ENCODE measurements at regions not wholly inside any gene's neighbourhood (a gene's known extent, or its start where the extent isn't known, plus 50 kb on each side); places are given as distances from the start of the nearest gene placed in this dataset.

GRCh38 chr10:86580521-86580891, 58.9 kb upstream of the WAPL start:
- H3K4me1 ChIP-seq (ENCODE audit: control insufficient read depth in 1 of 2, insufficient read depth in 2 of 2, low read length in 2 of 2), result peaks cover 5 to 6% of the 10 kb centered on the region in 2 experiments; a peak in 3 of 4 replicates
- no TSS peak for BruUV-seq (replicated peaks)
- intact Hi-C loops (cut with micrococcal nuclease), result no loop called here
- ChIA-PET CTCF (interaction anchor here (1.2 kb wide), 1 partner anchor 180 kb away, joined by 4 read pairs; no protein-coding TSS in a partner anchor), RAD21 (ENCODE audit: low non-redundant PET in 1 of 2, low total read pairs in 2 of 2, uncharacterized antibody in 2 of 2, unreplicated experiment in 2 of 2) (no interaction called here), POLR2A (no interaction called here)
- H3K4me3 ChIP-seq (replicated peaks in 1 of 2; ENCODE audit: low read depth in 1 of 2, low read length in 2 of 2), result no peak overlapping the region
- no peak overlapping the region for H2AFZ ChIP-seq (ENCODE audit: low read depth, low read length, poor library complexity, severe bottlenecking)
- no peaks in the 10 kb centered on the region for H3K79me2 ChIP-seq (ENCODE audit: insufficient read depth, low read length)
- no peaks in the 10 kb centered on the region for H4K20me1 ChIP-seq (ENCODE audit: insufficient read depth)
- no peak overlapping the region for H3K9ac ChIP-seq (ENCODE audit: low read length)
- no peaks in the 10 kb centered on the region for H3K9me3 ChIP-seq (ENCODE audit: control insufficient read depth in 1 of 2, insufficient read depth in 1 of 2, low read depth in 1 of 2, low read length in 2 of 2)
- no peak for ATAC-seq
- H3K27ac ChIP-seq (ENCODE audit: low read depth, low read length), result no peak overlapping the region
- no peaks in the 10 kb centered on the region for H3K9me2 ChIP-seq (ENCODE audit: insufficient read depth)
- no peak overlapping the region for H3K4me2 ChIP-seq (ENCODE audit: low read length)
- no peaks in the 10 kb centered on the region for H3K36me3 ChIP-seq (ENCODE audit: control insufficient read depth in 1 of 2, insufficient read depth in 2 of 2, low read length in 2 of 2)
- H3K27me3 ChIP-seq (ENCODE audit: insufficient read depth, low read length), result no peaks in the 10 kb centered on the region
- TF ChIP-seq POLR2A (IDR thresholded peaks at IDR 0.05; ENCODE audit: borderline replicate concordance, extremely low read depth, insufficient read depth, insufficient read length), result no peak
- TF ChIP-seq JUND (IDR thresholded peaks at IDR 0.05), result no peak
- TF ChIP-seq FOSL1 (IDR thresholded peaks at IDR 0.05; ENCODE audit: low read depth), result no peak
- no peak for TF ChIP-seq EGR1 (IDR thresholded peaks at IDR 0.05; ENCODE audit: low read depth)
- no peak for TF ChIP-seq ZFX (IDR thresholded peaks at IDR 0.05)
- TF ChIP-seq EZH2phosphoT487 (IDR thresholded peaks at IDR 0.05; ENCODE audit: borderline replicate concordance), result no peak
- no peak for TF ChIP-seq REST (IDR thresholded peaks at IDR 0.05; ENCODE audit: low read depth)
- no peak for TF ChIP-seq CEBPB (IDR thresholded peaks at IDR 0.05; ENCODE audit: low read depth)
- DNase-seq (ENCODE audit: low read depth, low spot score), result no peak

GRCh38 chr10:86583983-86584382, 62.4 kb upstream of the WAPL start:
- Histone ChIP-seq H3K4me3 (replicated peaks in 1 of 2; ENCODE audit: low read depth in 1 of 2, low read length in 2 of 2) (no peak overlapping the region), H3K4me1 (ENCODE audit: control insufficient read depth in 1 of 2, insufficient read depth in 2 of 2, low read length in 2 of 2) (peaks cover 6 to 8% of the 10 kb centered on the region in 2 experiments; a peak in 3 of 4 replicates), H3K79me2 (ENCODE audit: insufficient read depth, low read length) (no peaks in the 10 kb centered on the region), H3K27ac (ENCODE audit: low read depth, low read length) (no peak overlapping the region), H3K27me3 (ENCODE audit: insufficient read depth, low read length) (no peaks in the 10 kb centered on the region), H3K36me3 (ENCODE audit: control insufficient read depth in 1 of 2, insufficient read depth in 2 of 2, low read length in 2 of 2) (no peaks in the 10 kb centered on the region), H4K20me1 (ENCODE audit: insufficient read depth) (no peaks in the 10 kb centered on the region), H2AFZ (ENCODE audit: low read depth, low read length, poor library complexity, severe bottlenecking) (no peak overlapping the region), H3K9me2 (ENCODE audit: insufficient read depth) (no peaks in the 10 kb centered on the region), H3K9ac (ENCODE audit: low read length) (no peak overlapping the region), H3K4me2 (ENCODE audit: low read length) (no peak overlapping the region), H3K9me3 (ENCODE audit: control insufficient read depth in 1 of 2, insufficient read depth in 1 of 2, low read depth in 1 of 2, low read length in 2 of 2) (no peaks in the 10 kb centered on the region)
- BruUV-seq (replicated peaks), result no TSS peak
- ATAC-seq (peak; percentile 77), DNase-seq (ENCODE audit: low read depth, low spot score) (no peak)
- TF ChIP-seq RAD21 (IDR thresholded peaks at IDR 0.05; ENCODE audit: low read depth) (peak; percentile 47), CTCF (IDR thresholded peaks at IDR 0.05 in 2 of 3, conservative IDR thresholded peaks at IDR 0.05 in 1 of 3; ENCODE audit: borderline replicate concordance in 1 of 3, insufficient read depth in 1 of 3, low read depth in 2 of 3, low read length in 2 of 3) (peak; percentile 30 to 35 (median 34); a peak in 5 of 6 replicates), ZNF274 (IDR thresholded peaks at IDR 0.05; ENCODE audit: low read depth, low read length) (no peak)
- intact Hi-C loops (cut with micrococcal nuclease), result no loop called here
- POLR2A ChIA-PET, result no interaction called here
- CTCF ChIA-PET, result interaction anchor here (4.2 kb wide), 1 partner anchor 183 kb away, joined by 46 read pairs; no protein-coding TSS in a partner anchor
- RAD21 ChIA-PET (ENCODE audit: low non-redundant PET in 1 of 2, low total read pairs in 2 of 2, uncharacterized antibody in 2 of 2, unreplicated experiment in 2 of 2), result interaction anchor here in 1 of 2 experiments (1.2 kb wide), 1 partner anchor 184 kb away, joined by 3 read pairs; no protein-coding TSS in a partner anchor

Data from HCT116 (cell line).